AML-193 (cell line): ENCODE measurements at regions not wholly inside any gene's neighbourhood (a gene's known extent, or its start where the extent isn't known, plus 50 kb on each side); places are given as distances from the start of the nearest gene placed in this dataset.
"Not testable (repeated sequence)": the region's sequence is repeated elsewhere in the genome, so short reads cannot be mapped to it uniquely, and the experiment has no call there.

Experiments
- DNase-seq, 2 experiments: peaks; one replicate each; lab custom pipeline; 2025; lab: John Stamatoyannopoulos, UW

GRCh38 chr10:128579280-128579865 lies 453.1 kb upstream of the MKI67 start:
- no peak for DNase-seq

- no peak for DNase-seq
These were observed 453.7 kb upstream of the MKI67 start for GRCh38 chr10:128579901-128580300.

- DNase-seq: not testable (repeated sequence)
These were observed 456.9 kb upstream of the MKI67 start for GRCh38 chr10:128583125-128583524.

GRCh38 chr10:128586599-128586998 lies 460.4 kb upstream of the MKI67 start:
- not testable (repeated sequence) for DNase-seq

- DNase-seq: no peak
These were observed 461.5 kb upstream of the MKI67 start for GRCh38 chr10:128587689-128588088.

GRCh38 chr10:128588402-128588801 lies 462.2 kb upstream of the MKI67 start:
- DNase-seq: no peak

GRCh38 chr10:128594688-128595087 lies 468.5 kb upstream of the MKI67 start:
- DNase-seq: no peak

GRCh38 chr10:128596906-128597305 lies 470.7 kb upstream of the MKI67 start:
- DNase-seq: no peak

GRCh38 chr10:128599030-128599429 lies 472.8 kb upstream of the MKI67 start:
- no peak for DNase-seq

- DNase-seq: no peak
These were observed 473.3 kb upstream of the MKI67 start for GRCh38 chr10:128599538-128599937.

- DNase-seq: no peak
These were observed 476.0 kb upstream of the MKI67 start for GRCh38 chr10:128602183-128602582.

- no peak for DNase-seq
These were observed 477.8 kb upstream of the MKI67 start for GRCh38 chr10:128604025-128604424.

- DNase-seq: no peak
These were observed 479.0 kb upstream of the MKI67 start for GRCh38 chr10:128605180-128605579.

GRCh38 chr10:128606055-128606454 lies 479.8 kb upstream of the MKI67 start:
- DNase-seq: no peak

GRCh38 chr10:128608791-128609190 lies 482.6 kb upstream of the MKI67 start:
- DNase-seq: no peak

GRCh38 chr10:128609460-128609859 lies 483.2 kb upstream of the MKI67 start:
- no peak for DNase-seq

GRCh38 chr10:128610113-128610512 lies 483.9 kb upstream of the MKI67 start:
- no peak for DNase-seq

GRCh38 chr10:128612195-128612594 lies 486.0 kb upstream of the MKI67 start:
- DNase-seq: no peak

- DNase-seq: no peak
These were observed 486.4 kb upstream of the MKI67 start for GRCh38 chr10:128612631-128613030.

- DNase-seq: no peak
These were observed 487.9 kb upstream of the MKI67 start for GRCh38 chr10:128614016-128614605.

- no peak for DNase-seq
These were observed 488.8 kb upstream of the MKI67 start for GRCh38 chr10:128614802-128615553.

GRCh38 chr10:128617532-128617931 lies 491.3 kb upstream of the MKI67 start:
- no peak for DNase-seq

- no peak for DNase-seq
These were observed 496.5 kb upstream of the MKI67 start for GRCh38 chr10:128622706-128623105.
